SKM-1 (cell line): ENCODE measurements at regions not wholly inside any gene's neighbourhood (a gene's known extent, or its start where the extent isn't known, plus 50 kb on each side); places are given as distances from the start of the nearest gene placed in this dataset.
A peak's percentile ranks its signal among the peaks of the same experiment; 100 is the strongest.
"Not testable (repeated sequence)": the region's sequence is repeated elsewhere in the genome, so short reads cannot be mapped to it uniquely, and the experiment has no call there.

Source experiments
- DNase-seq: peaks from one replicate; lab custom pipeline; 2025; ENCODE audit not compliant: unreplicated experiment; lab: John Stamatoyannopoulos, UW

GRCh38 chr14:71454010-71454409, 478.2 kb upstream of the RGS6 start:
- DNase-seq: no peak

GRCh38 chr14:71454513-71455332, 477.5 kb upstream of the RGS6 start:
- no peak for DNase-seq

- DNase-seq: no peak
These were observed 472.1 kb upstream of the RGS6 start for GRCh38 chr14:71460091-71460490.

- DNase-seq: not testable (repeated sequence)
These were observed 470.6 kb upstream of the RGS6 start for GRCh38 chr14:71461617-71462016.

GRCh38 chr14:71463807-71464206, 468.4 kb upstream of the RGS6 start:
- no peak for DNase-seq

- no peak for DNase-seq
These were observed 467.4 kb upstream of the RGS6 start for GRCh38 chr14:71464840-71465239.

- DNase-seq: no peak
These were observed 466.9 kb upstream of the RGS6 start for GRCh38 chr14:71465316-71465715.

- no peak for DNase-seq
These were observed 466.0 kb upstream of the RGS6 start for GRCh38 chr14:71466251-71466650.

- DNase-seq: no peak
These were observed 465.3 kb upstream of the RGS6 start for GRCh38 chr14:71466946-71467345.

GRCh38 chr14:71467361-71467811, 464.8 kb upstream of the RGS6 start:
- DNase-seq: no peak

GRCh38 chr14:71468701-71469100, 463.5 kb upstream of the RGS6 start:
- no peak for DNase-seq

- no peak for DNase-seq
These were observed 462.4 kb upstream of the RGS6 start for GRCh38 chr14:71469643-71470335.

- DNase-seq: no peak
These were observed 460.4 kb upstream of the RGS6 start for GRCh38 chr14:71471634-71472355.

GRCh38 chr14:71472356-71473340, 459.6 kb upstream of the RGS6 start:
- no peak for DNase-seq

- no peak for DNase-seq
These were observed 458.4 kb upstream of the RGS6 start for GRCh38 chr14:71473843-71474242.

- DNase-seq: no peak
These were observed 457.6 kb upstream of the RGS6 start for GRCh38 chr14:71474301-71475265.

- DNase-seq: no peak
These were observed 456.3 kb upstream of the RGS6 start for GRCh38 chr14:71475916-71476315.

GRCh38 chr14:71478542-71478941, 453.7 kb upstream of the RGS6 start:
- peak; percentile 63 for DNase-seq

- no peak for DNase-seq
These were observed 451.1 kb upstream of the RGS6 start for GRCh38 chr14:71481021-71481654.
